RWPE2 (cell line): ENCODE measurements at regions not wholly inside any gene's neighbourhood (a gene's known extent, or its start where the extent isn't known, plus 50 kb on each side); places are given as distances from the start of the nearest gene placed in this dataset.

ENCODE experiments used
- ATAC-seq: fragments of 200-7000 bp; cut with Tn5 transposase; 3 replicates; pipeline ENCODE4 v1.9.1; 2021; ENCODE audit warnings: low read depth
- DNase-seq: peaks from one replicate; pipeline ENCODE4 v3.0.0-alpha.2; 2020; ENCODE audit warnings: low spot score
- H3K27ac ChIP-seq: fragments of 450-650 bp; 2 replicates; pipeline ENCODE4 v1.5.1; 2017; ENCODE audit warnings: mild to moderate bottlenecking; ENCODE audit not compliant: poor library complexity, severe bottlenecking
- H3K27me3 ChIP-seq: fragments of 250-450 bp; sonication (Bioruptor Pico); 2 replicates; pipeline ENCODE4 v1.5.1; 2021; ENCODE audit warnings: mild to moderate bottlenecking, moderate library complexity; ENCODE audit not compliant: insufficient read depth, poor library complexity, severe bottlenecking
- H3K36me3 ChIP-seq: fragments of 250-450 bp; sonication (Bioruptor Pico); 2 replicates; pipeline ENCODE4 v1.5.1; 2020; ENCODE audit warnings: low read depth, mild to moderate bottlenecking, moderate library complexity
- H3K4me1 ChIP-seq: fragments of 250-450 bp; sonication (Bioruptor Pico); 2 replicates; pipeline ENCODE4 v1.5.1; 2021; ENCODE audit warnings: mild to moderate bottlenecking, moderate library complexity; ENCODE audit not compliant: insufficient read depth, poor library complexity, severe bottlenecking
- H3K4me3 ChIP-seq: fragments of 250-450 bp; sonication (Bioruptor Pico); 2 replicates; pipeline ENCODE4 v1.5.1; 2021; ENCODE audit warnings: mild to moderate bottlenecking, moderate library complexity; ENCODE audit not compliant: severe bottlenecking
- H3K9me3 ChIP-seq: fragments of 250-450 bp; sonication (Bioruptor Pico); 2 replicates; pipeline ENCODE4 v1.5.1; 2021; ENCODE audit warnings: mild to moderate bottlenecking, moderate library complexity; ENCODE audit not compliant: severe bottlenecking
- TF ChIP-seq, protein P1 (sequence below): fragments of 450-650 bp; IDR thresholded peaks from one replicate; pipeline ENCODE4 v1.5.1; 2017; ENCODE audit warnings: mild to moderate bottlenecking, moderate library complexity; ENCODE audit not compliant: poor library complexity, severe bottlenecking

DNA sequence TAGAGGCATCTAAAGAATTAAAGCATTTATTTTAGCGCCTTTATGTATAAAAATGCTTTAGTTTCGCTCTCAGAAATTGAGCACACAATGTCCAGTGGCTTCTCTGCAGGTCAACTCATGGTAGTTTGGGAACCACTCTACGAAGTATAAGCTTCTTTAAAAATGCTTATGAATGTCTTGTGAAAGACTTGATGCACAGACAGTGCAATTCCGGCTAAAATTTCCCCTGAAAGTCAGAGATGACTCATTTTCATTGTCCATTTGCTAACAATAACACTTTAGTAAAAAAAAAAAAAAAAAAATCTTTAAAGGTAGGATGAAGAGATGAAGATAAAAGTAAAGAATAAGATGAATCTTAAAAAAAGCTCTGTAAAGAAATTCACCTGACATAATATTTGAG lies 117.2 kb downstream of the PDHA2 start:
- Histone ChIP-seq H3K36me3 (no peaks in the 10 kb centered on the region), H3K27me3 (no peaks in the 10 kb centered on the region), H3K4me3 (no peak overlapping the region), H3K9me3 (no peaks in the 10 kb centered on the region), H3K27ac (peak overlapping the region; percentile 37), H3K4me1 (peaks cover 15% of the 10 kb centered on the region)
- ATAC-seq (peak; percentile 55; the same call in 2 of the 3 replicates), DNase-seq (no peak)
- TF ChIP-seq, protein P1, sequence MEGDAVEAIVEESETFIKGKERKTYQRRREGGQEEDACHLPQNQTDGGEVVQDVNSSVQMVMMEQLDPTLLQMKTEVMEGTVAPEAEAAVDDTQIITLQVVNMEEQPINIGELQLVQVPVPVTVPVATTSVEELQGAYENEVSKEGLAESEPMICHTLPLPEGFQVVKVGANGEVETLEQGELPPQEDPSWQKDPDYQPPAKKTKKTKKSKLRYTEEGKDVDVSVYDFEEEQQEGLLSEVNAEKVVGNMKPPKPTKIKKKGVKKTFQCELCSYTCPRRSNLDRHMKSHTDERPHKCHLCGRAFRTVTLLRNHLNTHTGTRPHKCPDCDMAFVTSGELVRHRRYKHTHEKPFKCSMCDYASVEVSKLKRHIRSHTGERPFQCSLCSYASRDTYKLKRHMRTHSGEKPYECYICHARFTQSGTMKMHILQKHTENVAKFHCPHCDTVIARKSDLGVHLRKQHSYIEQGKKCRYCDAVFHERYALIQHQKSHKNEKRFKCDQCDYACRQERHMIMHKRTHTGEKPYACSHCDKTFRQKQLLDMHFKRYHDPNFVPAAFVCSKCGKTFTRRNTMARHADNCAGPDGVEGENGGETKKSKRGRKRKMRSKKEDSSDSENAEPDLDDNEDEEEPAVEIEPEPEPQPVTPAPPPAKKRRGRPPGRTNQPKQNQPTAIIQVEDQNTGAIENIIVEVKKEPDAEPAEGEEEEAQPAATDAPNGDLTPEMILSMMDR, result no peak

DNA sequence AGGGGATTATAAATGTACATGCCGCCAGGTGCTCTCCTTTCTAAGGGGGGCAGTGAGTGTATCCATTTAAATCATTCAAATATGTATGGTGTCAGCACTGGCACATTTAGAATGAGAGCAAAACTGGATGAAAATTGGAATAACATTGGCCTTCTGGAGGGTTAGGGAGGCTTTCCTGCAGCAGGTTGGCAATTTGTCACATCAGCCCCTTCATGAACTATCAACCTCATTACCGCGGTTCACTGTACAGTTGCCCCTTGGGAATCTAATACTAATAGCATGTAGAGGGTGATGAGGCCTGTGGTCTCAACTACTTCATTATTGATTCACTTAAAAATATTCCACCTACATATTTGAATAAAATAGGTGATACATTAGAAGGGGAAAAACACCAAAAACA lies 117.9 kb downstream of the PDHA2 start:
- H3K36me3 ChIP-seq, result no peaks in the 10 kb centered on the region

DNA sequence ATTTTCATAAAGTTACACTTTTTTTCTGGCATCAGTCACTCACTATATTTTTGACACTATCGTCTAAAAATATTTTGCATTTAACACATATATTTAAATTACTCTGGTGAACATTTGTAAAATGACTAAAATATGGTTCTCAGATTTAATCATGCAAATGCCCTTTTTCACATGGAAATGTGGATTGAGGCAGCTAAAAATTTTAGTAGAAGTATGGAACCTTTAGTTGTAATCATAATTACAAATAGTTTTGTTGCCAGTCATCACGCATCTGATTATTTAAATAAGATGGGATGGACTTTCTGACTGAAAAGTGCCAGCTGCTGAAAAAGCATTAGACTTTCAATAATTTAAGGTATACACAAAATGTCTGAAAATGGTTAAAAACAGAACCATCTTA lies 119.3 kb downstream of the PDHA2 start:
- DNase-seq, result no peak

More for the DNA sequence above, 117.9 kb downstream of the PDHA2 start:
- no peak overlapping the region for H3K27ac ChIP-seq
- no peaks in the 10 kb centered on the region for H3K27me3 ChIP-seq
- TF ChIP-seq, protein P1, result no peak
- ATAC-seq, result no peak
- H3K9me3 ChIP-seq, result no peaks in the 10 kb centered on the region
- DNase-seq, result no peak
- H3K4me3 ChIP-seq, result no peak overlapping the region
- H3K4me1 ChIP-seq, result peaks cover 15% of the 10 kb centered on the region

DNA sequence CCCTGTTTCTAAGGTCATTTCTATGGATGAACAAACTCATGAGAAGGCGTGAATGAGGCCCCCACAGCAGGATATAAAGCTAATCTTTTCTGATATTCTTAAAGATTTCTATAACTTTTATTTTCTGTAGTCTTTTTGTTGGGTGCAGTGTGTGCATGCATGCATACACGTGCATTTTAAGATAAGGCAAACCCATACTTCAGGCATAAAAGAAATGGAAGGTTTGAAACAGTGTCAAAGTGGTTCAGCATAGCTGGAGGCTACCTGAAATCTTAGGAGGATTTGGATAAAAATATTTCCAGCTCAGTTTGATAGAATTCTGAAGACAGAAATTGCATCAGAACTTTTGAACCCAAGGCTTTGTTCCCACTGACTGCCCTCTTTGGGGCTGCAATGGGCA lies 119.7 kb downstream of the PDHA2 start:
- Histone ChIP-seq H3K27ac (no peak overlapping the region), H3K9me3 (no peaks in the 10 kb centered on the region), H3K4me1 (peaks cover 18% of the 10 kb centered on the region), H3K36me3 (no peaks in the 10 kb centered on the region), H3K4me3 (no peak overlapping the region), H3K27me3 (no peaks in the 10 kb centered on the region)
- TF ChIP-seq, protein P1, result no peak
- ATAC-seq (no peak), DNase-seq (no peak)

More for the DNA sequence above, 119.3 kb downstream of the PDHA2 start:
- TF ChIP-seq, protein P1, result no peak
- H3K9me3 ChIP-seq, result no peaks in the 10 kb centered on the region
- H3K27me3 ChIP-seq, result no peaks in the 10 kb centered on the region
- peaks cover 18% of the 10 kb centered on the region for H3K4me1 ChIP-seq
- H3K27ac ChIP-seq, result no peak overlapping the region
- no peaks in the 10 kb centered on the region for H3K36me3 ChIP-seq
- H3K4me3 ChIP-seq, result no peak overlapping the region
- no peak for ATAC-seq

DNA sequence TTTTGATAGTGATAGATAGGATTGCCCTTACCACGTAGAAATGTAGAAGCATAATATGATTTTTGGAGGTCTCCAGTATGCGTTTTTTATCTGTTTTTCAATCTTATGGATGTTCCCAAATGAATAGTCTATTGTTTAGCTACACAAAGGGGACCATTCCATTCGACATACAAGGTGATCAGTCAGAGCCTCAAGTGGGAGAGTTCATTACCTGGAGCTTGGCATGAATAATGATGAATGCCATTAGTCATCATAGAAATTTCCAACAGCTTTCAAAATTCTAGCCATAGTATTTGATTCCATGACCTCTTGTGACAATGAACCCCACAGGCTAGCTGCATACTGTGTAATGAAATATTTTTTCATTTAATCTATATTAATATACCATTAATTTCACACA lies 123.6 kb downstream of the PDHA2 start:
- Histone ChIP-seq H3K4me1 (peaks cover 3% of the 10 kb centered on the region), H3K4me3 (no peak overlapping the region), H3K27ac (no peak overlapping the region), H3K9me3 (no peaks in the 10 kb centered on the region), H3K36me3 (no peaks in the 10 kb centered on the region), H3K27me3 (no peaks in the 10 kb centered on the region)
- TF ChIP-seq, protein P1, result no peak
- DNase-seq, result no peak
- peak; percentile 57 for ATAC-seq
